B cell (primary cell): ENCODE measurements at regions not wholly inside any gene's neighbourhood (a gene's known extent, or its start where the extent isn't known, plus 50 kb on each side); places are given as distances from the start of the nearest gene placed in this dataset.

Experiments used
- ATAC-seq: fragments of 200-7000 bp; cut with Tn5 transposase; one replicate; pipeline ENCODE4 v1.10.0; 2021; ENCODE audit warnings: low read depth, mild to moderate bottlenecking, moderate number of reproducible peaks, moderate library complexity
- CTCF ChIA-PET: fragments of 350-600 bp; sonication (Branson Sonifier 250); formaldehyde crosslinking; loops from one replicate; lab custom pipeline; 2021; ENCODE audit warnings: antibody characterized with exemption, inconsistent platforms; lab: Charles Lee
- POLR2A ChIA-PET: fragments of 350-600 bp; sonication (Branson Sonifier 250); formaldehyde crosslinking; loops from one replicate; lab custom pipeline; 2021; ENCODE audit warnings: antibody characterized with exemption; lab: Charles Lee
- DNase-seq: peaks from one replicate; pipeline ENCODE4 v3.0.0; 2013
- H2AFZ ChIP-seq: 2 replicates; pipeline ENCODE4 v1.6.1; 2012; ENCODE audit warnings: mild to moderate bottlenecking, low read depth, low read length; ENCODE audit not compliant: insufficient read depth, poor library complexity, severe bottlenecking
- H3K27ac ChIP-seq, 2 donors: 1 replicate in 1 of 2; 2 replicates in 1 of 2; pipeline ENCODE4 v1.5.1; 2012 to 2013; ENCODE audit warnings: low read length in 2 of 2, mild to moderate bottlenecking in 2 of 2, moderate library complexity in 1 of 2
- H3K27me3 ChIP-seq, 4 experiments: fragments of 200-600 bp in 1 of 4; sonication (generic) in 1 of 4; replicated peaks in 1 of 4; 1 replicate in 2 of 4; 2 replicates in 2 of 4; pipeline versions ENCODE4 v1.6.1 to v1.7.0; 2013 to 2016; ENCODE audit warnings: low read length in 3 of 4, mild to moderate bottlenecking in 2 of 4, mixed read lengths in 1 of 4, moderate library complexity in 1 of 4; ENCODE audit not compliant: insufficient read depth in 4 of 4, control insufficient read depth in 3 of 4; ENCODE audit errors: control extremely low read depth in 1 of 4
- H3K36me3 ChIP-seq, 2 experiments: replicated peaks in 1 of 2; 1 replicate in 1 of 2; 2 replicates in 1 of 2; pipeline versions ENCODE4 v1.6.1 to v1.7.1; 2013; ENCODE audit warnings: low read length in 1 of 2; ENCODE audit not compliant: insufficient read depth in 2 of 2, control insufficient read depth in 1 of 2; ENCODE audit errors: control extremely low read depth in 1 of 2, extremely low read depth in 1 of 2
- H3K4me1 ChIP-seq, 2 donors: fragments of 200-600 bp in 1 of 2; sonication (generic) in 1 of 2; 1 replicate in 1 of 2; 2 replicates in 1 of 2; pipeline versions ENCODE4 v1.5.1 to v1.6.1; 2013 to 2017; ENCODE audit warnings: low read length in 2 of 2; ENCODE audit not compliant: control insufficient read depth in 2 of 2, insufficient read depth in 2 of 2
- H3K4me2 ChIP-seq: replicated peaks from 2 replicates; pipeline ENCODE3; 2012; ENCODE audit warnings: mild to moderate bottlenecking, low read depth, low read length; ENCODE audit not compliant: poor library complexity, severe bottlenecking
- H3K4me3 ChIP-seq, 5 experiments: fragments of 200-600 bp in 1 of 5; sonication (generic) in 1 of 5; 1 replicate in 3 of 5; 2 replicates in 2 of 5; pipeline versions ENCODE4 v1.5.1 to v1.7.0; 2011 to 2016; ENCODE audit warnings: low read length in 4 of 5, mild to moderate bottlenecking in 4 of 5, low read depth in 2 of 5, control low read depth in 1 of 5, moderate library complexity in 1 of 5; ENCODE audit not compliant: insufficient read depth in 1 of 5; ENCODE audit errors: control extremely low read depth in 1 of 5, extremely low read depth in 1 of 5
- H3K79me2 ChIP-seq: fragments of 200-600 bp; sonication (generic); one replicate; pipeline ENCODE4 v1.6.0; 2016; ENCODE audit warnings: low read length; ENCODE audit not compliant: control insufficient read depth, insufficient read depth
- H3K9ac ChIP-seq: fragments of 200-600 bp; sonication (generic); 2 replicates; pipeline ENCODE4 v1.6.1; 2017; ENCODE audit warnings: mild to moderate bottlenecking, low read length, moderate library complexity
- H3K9me3 ChIP-seq, 3 donors: one replicate each; pipeline versions ENCODE4 v1.6.1 to v1.7.1; 2013; ENCODE audit warnings: low read length in 2 of 3; ENCODE audit not compliant: control insufficient read depth in 2 of 3, insufficient read depth in 1 of 3; ENCODE audit errors: control extremely low read depth in 1 of 3
- H4K20me1 ChIP-seq: 2 replicates; pipeline ENCODE4 v1.6.0; 2012; ENCODE audit warnings: mild to moderate bottlenecking, low read length; ENCODE audit not compliant: insufficient read depth, control insufficient read depth, poor library complexity, severe bottlenecking
- H3K27ac Mint-ChIP-seq: one replicate; pipeline ENCODE4 v1.8.0; 2021; ENCODE audit warnings: mixed read lengths
- H3K27me3 Mint-ChIP-seq: one replicate; pipeline ENCODE4 v1.8.0; 2021; ENCODE audit warnings: mixed read lengths
- H3K4me1 Mint-ChIP-seq: one replicate; pipeline ENCODE4 v1.8.0; 2021; ENCODE audit warnings: mixed read lengths
- H3K4me3 Mint-ChIP-seq: one replicate; pipeline ENCODE4 v1.8.0; 2021; ENCODE audit warnings: mixed read lengths
- H3K9me3 Mint-ChIP-seq: one replicate; pipeline ENCODE4 v1.8.0; 2022; ENCODE audit warnings: mixed read lengths; ENCODE audit not compliant: insufficient read depth
- EZH2 ChIP-seq: IDR thresholded peaks from 2 replicates; pipeline ENCODE4 v1.6.1; 2012; ENCODE audit warnings: borderline replicate concordance, low read depth, mild to moderate bottlenecking, moderate library complexity, low read length; ENCODE audit not compliant: insufficient read depth, poor library complexity, severe bottlenecking
- WGBS: methylation state at CpG from one replicate; pipeline ENCODE4 v1.1.5; 2013; ENCODE audit warnings: missing lambda C conversion rate; ENCODE audit not compliant: insufficient coverage; 5-methylcytosine and 5-hydroxymethylcytosine counted together
- intact Hi-C: fragments of 100-400 bp; cut with micrococcal nuclease; formaldehyde crosslinking; loops from one replicate; pipeline ENCODE4 v1.10.0; 2022
- TF ChIP-seq, protein P1 (sequence below): fragments of 200-600 bp; IDR thresholded peaks from one replicate; pipeline ENCODE4 v1.8.0; 2022; ENCODE audit warnings: antibody characterized with exemption, mild to moderate bottlenecking

DNA sequence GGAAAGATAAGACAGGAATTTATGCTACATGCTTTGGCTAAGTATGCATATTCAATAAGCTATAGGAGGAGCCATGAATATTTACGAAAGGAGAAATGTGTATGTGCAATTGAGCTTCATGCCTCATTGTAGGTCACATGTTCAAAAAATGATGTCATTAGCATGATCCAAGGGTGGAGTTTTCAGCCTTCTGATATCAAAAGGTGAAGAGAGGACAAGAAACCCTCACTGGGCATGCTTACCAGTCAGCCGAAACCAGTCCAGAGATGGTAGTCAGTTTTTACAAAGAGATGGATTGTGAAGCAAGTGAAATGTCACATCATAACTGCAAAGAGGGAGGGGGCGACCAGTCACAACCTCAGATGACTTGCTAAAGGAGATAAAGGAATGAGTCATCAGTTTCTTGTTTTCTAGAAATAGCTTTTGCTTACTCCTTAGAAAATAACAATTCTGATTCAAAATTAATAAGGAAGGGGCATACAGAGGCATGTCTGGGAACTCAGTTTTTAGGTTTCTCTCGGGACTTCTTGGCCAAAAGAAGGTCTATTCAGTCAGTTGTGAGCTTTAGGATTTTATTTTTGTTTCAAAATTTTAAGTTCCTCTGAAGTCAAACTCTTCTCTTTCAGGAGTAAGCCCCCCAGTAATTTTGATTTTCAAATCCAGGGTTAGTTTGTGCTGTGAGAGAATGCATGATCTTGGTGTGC, 1067.8 kb upstream of the EDIL3 start:
- TF ChIP-seq, protein P1, sequence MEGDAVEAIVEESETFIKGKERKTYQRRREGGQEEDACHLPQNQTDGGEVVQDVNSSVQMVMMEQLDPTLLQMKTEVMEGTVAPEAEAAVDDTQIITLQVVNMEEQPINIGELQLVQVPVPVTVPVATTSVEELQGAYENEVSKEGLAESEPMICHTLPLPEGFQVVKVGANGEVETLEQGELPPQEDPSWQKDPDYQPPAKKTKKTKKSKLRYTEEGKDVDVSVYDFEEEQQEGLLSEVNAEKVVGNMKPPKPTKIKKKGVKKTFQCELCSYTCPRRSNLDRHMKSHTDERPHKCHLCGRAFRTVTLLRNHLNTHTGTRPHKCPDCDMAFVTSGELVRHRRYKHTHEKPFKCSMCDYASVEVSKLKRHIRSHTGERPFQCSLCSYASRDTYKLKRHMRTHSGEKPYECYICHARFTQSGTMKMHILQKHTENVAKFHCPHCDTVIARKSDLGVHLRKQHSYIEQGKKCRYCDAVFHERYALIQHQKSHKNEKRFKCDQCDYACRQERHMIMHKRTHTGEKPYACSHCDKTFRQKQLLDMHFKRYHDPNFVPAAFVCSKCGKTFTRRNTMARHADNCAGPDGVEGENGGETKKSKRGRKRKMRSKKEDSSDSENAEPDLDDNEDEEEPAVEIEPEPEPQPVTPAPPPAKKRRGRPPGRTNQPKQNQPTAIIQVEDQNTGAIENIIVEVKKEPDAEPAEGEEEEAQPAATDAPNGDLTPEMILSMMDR = no peak
- no peak for TF ChIP-seq EZH2
- Histone ChIP-seq H4K20me1 (no peaks in the 10 kb centered on the region), H3K27ac (no peak overlapping the region), H2AFZ (no peak overlapping the region), H3K9me3 (no peaks in the 10 kb centered on the region), H3K36me3 (no peaks in the 10 kb centered on the region), H3K4me1 (no peaks in the 10 kb centered on the region), H3K79me2 (no peaks in the 10 kb centered on the region), H3K27me3 (no peaks in the 10 kb centered on the region), H3K9ac (no peak overlapping the region), H3K4me3 (no peak overlapping the region), H3K4me2 (no peak overlapping the region)
- Mint-ChIP-seq H3K27ac (no peak overlapping the region), H3K9me3 (peaks cover 14% of the 10 kb centered on the region), H3K4me3 (no peak overlapping the region), H3K4me1 (no peaks in the 10 kb centered on the region), H3K27me3 (no peaks in the 10 kb centered on the region)
- intact Hi-C loops = no loop called here
- no peak for ATAC-seq
- POLR2A ChIA-PET = no interaction called here
- CTCF ChIA-PET = no interaction called here
- DNase-seq = no peak
- 94% methylated on average over 3 of the region's 4 CpGs for WGBS

- CTCF ChIA-PET = no interaction called here
- ATAC-seq (no peak), DNase-seq (no peak)
- H3K4me3 ChIP-seq = no peak overlapping the region
- H2AFZ ChIP-seq = no peak overlapping the region
- POLR2A ChIA-PET = no interaction called here
- H3K4me2 ChIP-seq = no peak overlapping the region
- no peaks in the 10 kb centered on the region for H3K27me3 ChIP-seq
- H3K79me2 ChIP-seq = no peaks in the 10 kb centered on the region
- H3K36me3 ChIP-seq = no peaks in the 10 kb centered on the region
- H3K9me3 ChIP-seq = no peaks in the 10 kb centered on the region
- H3K9ac ChIP-seq = no peak overlapping the region
- Mint-ChIP-seq H3K27ac (no peak overlapping the region), H3K9me3 (peaks cover 14% of the 10 kb centered on the region), H3K4me3 (no peak overlapping the region), H3K4me1 (no peaks in the 10 kb centered on the region), H3K27me3 (no peaks in the 10 kb centered on the region)
- no peaks in the 10 kb centered on the region for H3K4me1 ChIP-seq
- no peak for TF ChIP-seq EZH2
- TF ChIP-seq, protein P1 = no peak
- H4K20me1 ChIP-seq = no peaks in the 10 kb centered on the region
- intact Hi-C loops = no loop called here
- no peak overlapping the region for H3K27ac ChIP-seq
Measured at GRCh38 chr5:85453026-85453349, 1068.3 kb upstream of the EDIL3 start.
